Amniotic epithelial cell (primary cell): ENCODE measurements at regions not wholly inside any gene's neighbourhood (a gene's known extent, or its start where the extent isn't known, plus 50 kb on each side); places are given as distances from the start of the nearest gene placed in this dataset.

Experiments used
- DNase-seq: peaks from one replicate; pipeline ENCODE4 v3.0.0-alpha.2; 2010; ENCODE audit warnings: low read depth

DNA sequence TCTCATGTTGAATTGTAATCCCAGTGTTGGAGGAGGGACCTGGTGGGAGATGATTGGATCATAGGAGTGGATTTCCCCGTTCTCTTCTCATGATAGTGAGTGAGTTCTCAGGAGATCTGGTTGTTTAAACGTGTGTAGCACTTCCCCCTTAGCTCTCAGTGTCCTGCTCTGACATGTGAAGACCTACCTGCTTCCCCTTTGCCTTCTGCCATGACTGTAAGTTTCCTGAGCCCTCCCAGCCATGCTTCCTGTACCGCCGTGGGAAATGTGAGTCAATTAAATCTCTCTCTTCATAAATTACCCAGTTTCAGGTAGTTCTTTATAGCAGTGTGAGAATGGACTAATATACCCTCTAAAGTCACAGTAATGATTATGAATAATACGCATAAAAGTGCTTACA is 248.4 kb upstream of the LRRC7 start:
- no peak for DNase-seq

DNA sequence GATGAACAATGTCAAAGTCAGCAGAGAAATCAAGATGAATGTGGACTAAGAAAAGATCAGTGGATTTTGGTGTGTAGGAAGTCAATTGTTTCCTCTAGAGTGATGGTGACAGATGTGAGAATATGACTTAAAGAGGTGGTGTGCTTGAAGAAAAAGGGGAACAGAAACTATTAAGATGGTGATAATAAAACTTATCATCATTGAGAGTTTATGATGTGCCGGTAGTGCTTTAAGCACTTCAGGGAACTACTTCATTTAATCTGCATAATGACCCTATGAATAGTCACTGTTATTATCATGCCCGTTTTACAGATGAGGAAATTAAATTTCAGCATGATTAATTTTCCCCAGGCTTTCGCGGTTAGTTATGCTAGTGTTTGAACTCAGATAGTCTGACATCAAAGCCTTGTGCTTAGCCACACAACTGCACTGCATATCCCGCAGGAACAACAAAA is 246.9 kb upstream of the LRRC7 start:
- no peak for DNase-seq

DNA sequence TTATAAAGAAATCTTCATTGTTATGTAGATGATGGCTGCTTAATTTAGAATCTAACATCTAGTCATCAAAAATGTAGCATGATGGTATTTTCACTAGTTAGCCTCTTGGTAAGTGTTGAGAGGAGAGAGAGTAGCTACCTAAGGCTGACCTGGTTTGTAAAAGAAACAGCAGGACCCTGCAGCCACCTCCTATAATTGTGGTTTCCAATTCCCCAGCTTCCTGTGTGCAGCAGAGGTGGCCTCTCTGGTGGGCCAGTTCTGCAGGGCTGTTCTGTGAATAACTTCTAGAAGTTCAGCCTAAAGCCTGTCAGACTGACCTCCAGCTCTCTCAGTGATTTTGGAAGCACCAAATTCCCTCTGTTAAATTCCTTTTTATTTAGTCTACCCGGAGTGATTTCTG is 246.4 kb upstream of the LRRC7 start:
- no peak for DNase-seq

DNA sequence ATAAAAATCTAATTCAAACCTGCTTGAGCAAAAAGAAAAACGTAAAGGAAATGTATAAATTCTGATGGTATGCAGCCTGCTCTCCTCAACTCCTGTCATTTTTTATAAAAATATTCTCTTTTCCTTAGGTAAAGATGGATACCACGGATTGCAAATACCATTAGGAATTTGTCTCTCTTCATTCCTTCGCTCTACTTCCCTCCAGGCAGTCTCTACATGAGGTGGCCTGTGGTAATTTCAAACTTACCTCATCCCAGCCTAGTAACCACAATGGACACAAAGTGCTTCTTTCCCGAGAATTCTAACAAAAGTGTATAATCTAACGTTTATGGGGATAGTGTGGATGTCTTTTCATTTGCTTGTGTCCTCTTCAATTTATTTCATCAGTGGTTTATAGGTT is 239.5 kb upstream of the LRRC7 start:
- DNase-seq = no peak

DNA sequence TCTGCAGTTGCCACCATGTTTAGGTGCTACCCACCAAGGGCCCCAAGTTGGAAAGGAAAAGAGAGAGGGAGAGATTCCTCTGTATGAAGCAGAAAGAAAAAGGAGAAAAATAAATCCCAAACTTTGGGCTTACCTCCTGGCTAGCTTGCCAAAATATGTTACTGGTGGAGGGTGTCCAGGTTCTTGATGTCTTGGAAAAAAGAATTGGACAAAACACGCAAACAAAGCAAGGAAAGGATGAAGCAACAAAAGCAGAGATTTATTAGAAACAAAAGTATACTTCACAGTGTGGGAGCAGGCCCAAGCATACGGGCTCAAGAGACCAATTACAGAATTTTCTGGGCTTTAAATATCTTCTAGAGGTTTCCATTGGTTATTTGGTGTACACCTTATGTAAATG is 204.5 kb upstream of the LRRC7 start:
- no peak for DNase-seq

DNA sequence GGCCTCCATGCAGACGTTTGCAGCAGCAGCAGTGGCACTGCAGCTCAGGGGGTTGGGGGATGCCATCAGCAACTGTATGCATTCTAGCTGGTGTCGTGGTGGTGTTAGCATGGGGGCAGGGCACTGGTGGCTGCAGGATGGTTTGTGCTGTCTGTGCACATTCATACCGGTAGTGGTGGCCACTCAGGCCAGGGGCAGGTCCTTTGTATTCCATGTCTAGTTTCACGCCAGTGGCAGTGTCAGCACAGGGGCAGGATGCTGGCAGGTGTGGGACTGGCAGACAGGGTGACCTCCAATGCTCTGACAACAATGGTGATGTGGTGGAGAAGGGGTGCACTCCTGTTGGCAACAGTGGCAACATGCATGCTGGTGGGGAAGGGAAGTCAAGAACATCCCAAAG is 194.2 kb upstream of the LRRC7 start:
- DNase-seq = no peak

DNA sequence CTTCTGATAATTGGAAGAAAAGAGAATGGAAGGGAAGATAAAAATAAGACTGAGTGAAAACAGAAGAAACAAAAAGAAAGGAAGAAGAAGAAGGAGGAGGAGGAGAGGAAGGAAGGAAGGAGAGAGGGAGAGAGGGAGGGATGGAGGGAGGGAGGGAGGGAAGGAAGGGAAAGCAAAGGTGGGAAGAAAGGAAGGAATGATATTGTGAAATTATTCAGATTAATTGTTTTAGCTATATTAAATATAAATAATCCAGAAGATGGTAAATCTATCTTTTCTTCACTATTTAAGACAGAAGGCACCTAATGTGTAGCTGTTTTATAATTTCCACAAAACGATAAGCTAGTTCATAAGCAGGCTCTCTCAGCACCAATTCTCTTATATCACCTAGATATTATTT is 191.3 kb upstream of the LRRC7 start:
- no peak for DNase-seq

DNA sequence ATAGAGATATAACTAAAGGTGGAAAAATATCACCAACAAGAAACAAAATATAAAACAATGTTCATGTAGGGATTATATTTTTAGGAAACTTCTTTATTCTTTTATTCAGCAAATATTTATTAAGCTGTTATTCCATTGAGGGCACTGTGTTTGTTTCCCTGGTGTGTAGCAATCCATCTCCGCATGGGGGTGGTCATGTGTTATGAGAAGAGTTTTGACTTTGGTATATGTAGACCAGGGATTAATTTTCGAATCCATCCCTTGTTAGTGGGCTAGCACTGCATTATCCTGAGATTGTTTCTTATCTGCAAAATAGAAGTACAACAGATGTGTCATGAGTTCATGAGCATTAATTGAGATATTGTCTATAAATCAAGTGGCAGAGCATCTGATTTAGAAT is 190.2 kb upstream of the LRRC7 start:
- no peak for DNase-seq

DNA sequence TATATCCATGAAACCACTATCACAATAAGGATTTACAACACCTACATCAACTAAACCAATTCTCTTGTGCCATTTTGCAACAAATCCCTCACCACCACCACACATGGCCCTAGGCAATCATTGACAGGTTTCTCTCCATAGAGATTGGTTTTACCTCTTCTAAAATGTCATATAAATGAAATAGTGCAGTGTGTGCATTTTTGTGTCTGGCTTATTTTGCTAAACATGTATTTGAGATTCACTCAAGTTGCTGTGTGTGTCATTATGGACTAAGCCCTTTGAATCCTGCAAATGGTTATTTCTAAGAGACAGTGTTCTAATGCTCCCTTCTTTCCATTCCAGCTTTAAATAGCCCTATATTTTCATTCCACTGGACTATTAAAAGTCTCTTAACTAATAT is 179.7 kb upstream of the LRRC7 start:
- DNase-seq = no peak

DNA sequence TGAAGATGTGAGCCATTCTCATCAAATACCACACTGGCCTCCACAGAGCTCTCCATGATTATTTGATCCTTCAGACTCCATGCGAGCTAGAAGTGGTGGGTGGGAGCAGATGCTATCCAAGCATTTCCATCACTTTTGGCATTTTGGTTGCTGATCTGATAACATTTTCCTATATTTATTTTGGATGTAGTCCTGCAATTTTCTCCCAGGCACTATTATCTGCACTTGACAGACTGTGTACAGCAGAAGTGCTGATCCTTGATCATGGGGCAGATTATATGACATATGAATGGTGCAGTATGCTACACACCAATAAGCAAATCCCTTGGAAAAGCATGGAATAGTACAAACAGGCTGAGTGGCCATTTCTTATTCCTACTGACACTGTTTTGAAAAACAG is 167.6 kb upstream of the LRRC7 start:
- no peak for DNase-seq

DNA sequence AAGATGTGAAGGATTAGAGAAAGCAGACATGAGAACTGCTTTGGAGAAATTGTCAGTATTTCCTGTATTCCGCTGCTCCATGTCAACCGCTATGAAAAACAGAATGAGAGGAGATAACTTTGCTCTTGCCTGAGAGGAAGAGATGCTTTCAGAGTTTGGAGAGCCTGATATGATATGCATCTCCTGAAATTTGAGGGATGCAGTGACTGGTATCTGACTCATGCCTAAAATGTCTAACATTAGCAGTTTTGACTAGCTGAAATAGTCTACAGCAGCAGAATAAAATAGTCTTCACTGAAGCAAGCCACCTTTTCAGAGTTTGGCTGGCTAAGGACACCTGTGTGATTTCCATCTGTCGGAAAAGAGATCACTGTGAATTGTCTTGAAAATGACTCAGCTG is 165.8 kb upstream of the LRRC7 start:
- DNase-seq = no peak

DNA sequence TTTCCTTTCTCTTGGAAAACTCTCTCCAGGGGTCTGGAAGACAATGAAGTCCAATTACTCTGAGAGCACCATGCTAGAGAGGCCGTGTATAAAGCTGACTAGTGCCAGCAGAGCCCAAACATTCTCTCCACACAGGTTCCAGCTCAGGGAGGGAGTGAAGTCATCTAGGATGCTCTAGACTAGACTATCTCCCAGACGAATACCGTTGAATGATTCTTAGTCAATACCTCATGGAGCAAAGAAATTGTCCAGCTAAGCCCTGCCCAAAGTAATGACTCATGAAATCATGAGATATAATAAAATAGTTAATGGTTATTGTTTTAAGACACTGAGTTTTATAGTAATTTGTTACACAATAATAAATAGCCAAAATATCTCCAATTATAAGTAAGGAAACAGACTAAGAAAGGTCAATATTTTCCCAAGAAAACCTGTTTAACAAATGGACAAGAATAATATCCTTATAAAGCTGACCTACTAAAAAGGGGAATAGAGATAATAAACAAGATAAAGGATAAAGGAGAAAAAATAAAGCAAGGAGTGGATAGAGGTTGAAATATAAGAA is 163.9 kb upstream of the LRRC7 start:
- DNase-seq = no peak

DNA sequence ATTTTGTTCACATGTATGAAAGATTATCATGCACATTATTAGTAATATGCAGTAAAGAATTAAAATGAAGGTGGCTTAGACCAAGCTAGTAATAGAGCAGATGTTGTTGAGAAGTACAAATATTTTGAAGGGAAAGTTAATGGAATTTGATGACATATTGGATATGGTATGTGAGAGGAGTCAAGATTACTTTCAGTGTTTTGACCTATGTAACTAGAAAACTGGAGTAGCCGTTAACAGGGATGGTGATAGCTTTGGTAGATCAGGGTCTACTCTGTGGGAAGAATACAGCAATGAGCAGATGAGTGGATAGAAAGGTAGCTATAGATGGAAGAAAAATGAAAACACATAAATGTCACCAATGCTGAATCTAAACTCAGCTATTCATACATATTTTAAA is 163.2 kb upstream of the LRRC7 start:
- no peak for DNase-seq

DNA sequence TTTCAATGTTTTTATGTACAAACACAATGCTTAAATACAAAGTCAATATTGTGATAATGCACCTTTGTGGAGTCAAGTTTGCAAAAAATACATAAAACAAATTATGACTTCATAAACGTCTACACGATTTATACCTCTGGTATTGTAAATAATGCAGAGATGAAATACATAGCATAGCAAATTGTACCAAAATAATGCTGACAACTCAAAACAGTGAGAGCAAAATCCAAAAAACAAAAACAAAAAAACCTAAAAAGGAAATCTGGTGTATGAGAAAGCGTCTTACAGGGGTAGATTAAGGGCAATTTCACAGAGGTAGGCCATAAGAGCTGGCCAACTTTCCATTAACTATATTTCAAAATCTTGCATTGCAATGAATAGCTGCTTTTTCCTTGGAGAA is 161.5 kb upstream of the LRRC7 start:
- no peak for DNase-seq

DNA sequence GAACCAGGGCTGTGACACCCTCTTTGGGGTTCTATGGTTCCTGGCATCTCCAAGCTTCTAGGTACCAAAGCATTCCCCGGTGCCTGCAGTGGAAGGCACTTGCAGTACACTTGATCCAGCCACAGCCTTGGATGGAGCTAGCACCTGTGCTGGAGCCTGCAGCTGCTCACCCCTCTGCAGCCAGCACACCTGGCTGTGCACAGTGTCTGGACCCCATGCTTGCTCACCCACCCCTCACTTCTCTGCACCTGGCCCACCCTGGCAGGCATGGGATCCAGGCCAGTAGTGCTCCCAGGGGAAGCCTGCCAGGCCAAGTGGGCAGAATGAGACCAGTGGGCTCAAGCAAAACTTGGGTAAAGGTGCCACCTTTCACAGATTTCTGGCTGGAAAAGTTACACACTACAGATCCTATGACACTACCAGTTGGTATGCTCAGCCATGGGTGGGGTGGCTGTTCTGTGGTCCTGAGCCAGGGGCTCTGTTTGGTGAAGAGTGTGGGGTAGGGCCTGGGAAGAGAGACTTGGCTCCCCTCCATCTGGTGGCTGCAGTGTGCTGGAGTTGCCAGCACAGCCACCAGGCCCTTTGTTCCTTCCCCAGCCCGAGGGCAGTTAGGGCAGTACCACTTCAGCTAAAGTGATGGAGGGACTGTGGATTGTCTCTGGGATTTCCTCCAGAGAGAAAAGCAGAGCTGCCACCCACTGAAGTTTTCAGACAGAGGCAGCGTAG is 157.8 kb upstream of the LRRC7 start:
- no peak for DNase-seq

DNA sequence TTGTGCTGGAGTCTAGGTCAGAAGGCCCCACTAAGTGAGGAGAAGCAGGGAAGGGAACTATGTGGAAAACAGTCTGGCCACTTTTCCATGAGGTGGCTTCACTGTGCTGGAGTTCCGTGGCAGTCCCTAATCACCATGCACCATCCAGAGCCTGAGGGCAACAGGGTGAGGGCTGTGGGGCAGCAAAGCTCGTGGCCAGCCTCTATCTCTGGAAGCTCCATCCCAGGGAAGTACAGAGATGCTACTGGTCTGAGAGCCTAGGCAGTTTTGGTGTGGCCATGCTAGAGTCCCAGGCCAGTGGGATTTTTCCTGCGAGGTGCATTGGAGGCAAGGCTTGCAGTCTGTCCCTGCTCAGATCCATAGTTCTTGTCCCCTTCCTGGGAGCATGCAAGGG is 157.3 kb upstream of the LRRC7 start:
- no peak for DNase-seq

DNA sequence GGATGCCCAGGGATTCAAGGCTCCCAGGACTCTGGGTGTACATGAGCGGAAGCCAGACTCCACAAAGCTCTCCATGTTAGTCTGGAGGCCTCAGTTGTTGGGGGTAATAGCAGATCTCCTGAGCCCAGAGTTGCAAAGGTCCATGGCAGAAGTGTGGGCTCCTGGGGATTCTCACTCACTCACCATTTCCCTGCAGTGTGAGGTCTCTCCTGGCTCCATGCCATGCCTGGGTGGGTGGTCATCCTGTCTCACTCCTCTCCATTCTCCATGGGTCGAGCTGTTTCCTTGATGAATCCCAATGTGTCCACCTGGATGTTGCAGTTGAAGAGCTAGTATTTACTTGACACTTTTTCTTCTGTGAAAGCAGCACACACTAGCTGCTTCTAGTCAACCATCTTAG is 156.8 kb upstream of the LRRC7 start:
- DNase-seq = no peak

DNA sequence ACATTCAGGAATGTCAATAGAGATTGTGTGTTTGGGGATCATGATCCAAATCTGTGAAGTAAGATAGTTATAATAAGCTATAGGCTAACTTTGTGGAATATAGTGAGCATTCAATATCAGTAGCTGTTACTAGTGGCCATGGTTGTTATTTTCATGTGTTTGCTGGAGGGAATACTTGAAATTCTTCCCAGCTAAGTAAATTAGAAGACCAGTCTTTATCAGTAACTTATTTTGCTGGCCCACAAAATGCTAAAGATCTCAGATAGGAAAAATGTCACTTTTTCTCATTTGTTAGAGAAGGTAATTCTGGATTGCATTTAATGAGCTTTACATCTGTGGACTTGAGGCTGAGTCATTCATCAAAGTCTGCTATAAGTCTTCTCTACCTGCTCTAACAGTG is 156.1 kb upstream of the LRRC7 start:
- no peak for DNase-seq

DNA sequence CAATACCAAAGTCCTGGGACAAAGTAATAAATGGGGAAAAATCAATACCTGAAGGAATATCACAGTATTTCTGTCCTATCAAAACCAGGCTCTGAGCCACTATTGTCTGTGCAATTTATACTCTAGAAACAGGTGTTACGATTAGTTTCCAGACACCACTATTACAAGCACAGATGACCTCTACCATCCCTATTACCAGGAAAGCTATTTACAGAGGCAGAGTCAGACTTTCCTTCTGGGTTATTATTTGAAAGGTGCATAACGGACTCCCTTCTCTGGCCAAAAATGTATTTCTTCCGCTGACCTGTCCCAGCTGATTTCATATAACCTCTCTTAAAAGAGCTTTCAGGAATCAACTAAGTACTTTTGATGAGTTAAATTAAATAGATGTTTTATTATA is 154.6 kb upstream of the LRRC7 start:
- no peak for DNase-seq

DNA sequence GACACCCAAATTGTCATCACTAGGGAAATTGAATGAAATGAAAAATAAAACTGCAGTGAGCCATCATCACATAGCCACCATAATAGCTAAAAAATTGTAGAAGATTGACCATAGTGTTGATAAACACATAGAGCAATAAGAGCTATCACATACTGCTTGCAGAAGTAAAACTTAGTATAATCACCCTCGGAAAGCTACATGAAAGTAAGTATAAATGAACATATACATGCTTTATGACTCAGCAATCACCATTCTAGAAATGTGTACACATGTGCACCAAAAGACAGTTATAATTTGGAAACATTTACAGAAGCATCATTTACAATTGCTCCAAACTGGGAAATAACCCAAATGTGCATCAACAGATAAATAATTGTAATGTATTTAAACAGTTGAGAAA is 153.1 kb upstream of the LRRC7 start:
- DNase-seq = no peak

DNA sequence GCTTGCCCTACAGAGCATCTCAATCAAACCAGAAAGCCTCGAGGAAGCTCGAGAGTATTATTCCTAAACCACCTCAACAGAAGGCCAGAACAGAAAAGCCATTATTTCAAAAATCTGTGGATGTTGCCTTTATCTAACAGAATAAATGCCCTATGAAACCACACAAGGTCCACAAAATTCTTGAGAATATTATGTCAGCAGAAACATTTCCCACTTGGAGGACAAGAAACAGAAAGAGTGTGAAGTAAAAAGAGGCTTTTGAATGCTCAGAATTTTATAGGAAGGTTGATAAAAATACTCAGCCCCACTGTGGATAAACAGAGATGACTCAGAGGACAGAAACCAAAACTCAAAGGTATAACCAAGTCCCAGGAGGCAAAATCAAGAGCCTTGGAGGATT is 146.4 kb upstream of the LRRC7 start:
- no peak for DNase-seq

DNA sequence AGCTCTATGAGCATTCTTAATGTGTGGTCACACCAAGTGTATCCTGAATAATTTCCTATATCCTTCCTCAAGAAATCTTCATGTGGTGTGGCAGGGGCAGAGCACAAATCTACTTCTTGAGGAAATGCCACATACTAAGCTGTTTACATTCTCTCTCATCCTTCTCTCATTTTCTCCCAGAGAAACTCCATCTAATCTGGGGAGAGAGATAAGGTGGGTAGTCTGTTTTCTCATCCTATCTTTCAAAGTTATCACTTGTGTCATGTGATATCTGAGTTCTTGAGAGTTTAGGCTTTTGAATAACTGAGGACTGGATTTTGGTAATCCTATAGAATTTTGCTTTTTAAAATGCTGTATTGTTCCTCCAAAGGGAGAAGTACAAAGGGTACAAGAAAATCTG is 141.9 kb upstream of the LRRC7 start:
- no peak for DNase-seq

DNA sequence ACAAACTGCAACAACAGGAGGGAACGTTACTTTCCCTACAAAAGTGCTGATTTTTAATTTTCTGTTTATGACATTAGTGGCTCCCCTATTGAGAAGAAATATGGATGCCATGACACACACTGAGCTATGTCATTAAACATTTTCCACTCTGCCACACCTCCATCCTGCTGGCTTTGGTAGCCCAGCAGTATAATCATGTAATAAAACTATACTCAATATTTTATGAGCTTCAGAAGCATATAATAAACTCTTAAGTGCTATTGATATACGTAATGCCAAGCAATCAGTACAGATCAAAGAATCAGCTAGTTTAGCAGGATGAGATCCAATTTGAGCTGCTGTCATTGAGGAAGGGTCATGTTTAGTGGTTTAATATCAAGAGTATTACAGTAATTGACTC is 141.3 kb upstream of the LRRC7 start:
- no peak for DNase-seq

DNA sequence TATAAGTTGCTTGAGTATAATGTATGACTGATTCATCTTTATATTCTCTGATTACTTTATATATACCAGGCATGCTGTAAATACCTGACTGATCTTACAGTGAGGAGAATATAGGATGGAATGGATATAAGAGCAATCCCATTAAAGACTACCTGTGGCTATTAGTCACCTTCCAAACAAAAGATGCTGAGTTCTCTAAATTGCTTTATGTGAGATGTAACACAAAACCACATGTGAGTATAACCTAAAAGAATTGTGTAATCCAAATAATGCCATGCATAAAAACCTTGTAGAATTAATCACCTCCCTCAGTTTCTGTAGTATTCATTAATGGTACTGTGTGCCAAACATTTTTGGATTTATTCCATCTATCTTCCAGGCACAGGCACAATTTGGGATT is 134.6 kb upstream of the LRRC7 start:
- no peak for DNase-seq
